ENCODE measurements at regions not wholly inside any gene's neighbourhood (a gene's known extent, or its start where the extent isn't known, plus 50 kb on each side); places are given as distances from the start of the nearest gene placed in this dataset.

- 50 to 69% methylated on average over 2 of the region's 2 CpGs for WGBS, 2 donors (ENCODE audit: low coverage in 1 of 2)
- TF ChIP-seq, protein P1, sequence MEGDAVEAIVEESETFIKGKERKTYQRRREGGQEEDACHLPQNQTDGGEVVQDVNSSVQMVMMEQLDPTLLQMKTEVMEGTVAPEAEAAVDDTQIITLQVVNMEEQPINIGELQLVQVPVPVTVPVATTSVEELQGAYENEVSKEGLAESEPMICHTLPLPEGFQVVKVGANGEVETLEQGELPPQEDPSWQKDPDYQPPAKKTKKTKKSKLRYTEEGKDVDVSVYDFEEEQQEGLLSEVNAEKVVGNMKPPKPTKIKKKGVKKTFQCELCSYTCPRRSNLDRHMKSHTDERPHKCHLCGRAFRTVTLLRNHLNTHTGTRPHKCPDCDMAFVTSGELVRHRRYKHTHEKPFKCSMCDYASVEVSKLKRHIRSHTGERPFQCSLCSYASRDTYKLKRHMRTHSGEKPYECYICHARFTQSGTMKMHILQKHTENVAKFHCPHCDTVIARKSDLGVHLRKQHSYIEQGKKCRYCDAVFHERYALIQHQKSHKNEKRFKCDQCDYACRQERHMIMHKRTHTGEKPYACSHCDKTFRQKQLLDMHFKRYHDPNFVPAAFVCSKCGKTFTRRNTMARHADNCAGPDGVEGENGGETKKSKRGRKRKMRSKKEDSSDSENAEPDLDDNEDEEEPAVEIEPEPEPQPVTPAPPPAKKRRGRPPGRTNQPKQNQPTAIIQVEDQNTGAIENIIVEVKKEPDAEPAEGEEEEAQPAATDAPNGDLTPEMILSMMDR (IDR thresholded peaks at IDR 0.05), result no peak
- TF ChIP-seq POLR2AphosphoS5 (IDR thresholded peaks at IDR 0.05) (no peak), POLR2A (IDR thresholded peaks at IDR 0.05) (no peak), EP300 (IDR thresholded peaks at IDR 0.05) (no peak)
- Histone ChIP-seq H3K4me3 (no peak overlapping the region), H3K4me1 (no peaks in the 10 kb centered on the region), H3K36me3 (no peaks in the 10 kb centered on the region), H3K27ac (no peak overlapping the region), H3K27me3 (peaks cover 4% of the 10 kb centered on the region), H3K9me3 (no peaks in the 10 kb centered on the region)
- ATAC-seq, result no peak
These were observed 102.5 kb upstream of the ARID2 start for GRCh38 chr12:45626965-45627364.

GRCh38 chr12:45627407-45628069 is 102.0 kb upstream of the ARID2 start:
- TF ChIP-seq, protein P1 (IDR thresholded peaks at IDR 0.05), result no peak
- no peak for TF ChIP-seq POLR2A (IDR thresholded peaks at IDR 0.05)
- no peak for TF ChIP-seq POLR2AphosphoS5 (IDR thresholded peaks at IDR 0.05)
- TF ChIP-seq EP300 (IDR thresholded peaks at IDR 0.05), result no peak
- H3K9me3 ChIP-seq, result no peaks in the 10 kb centered on the region
- no peak overlapping the region for H3K27ac ChIP-seq
- no peak overlapping the region for H3K4me3 ChIP-seq
- peaks cover 4% of the 10 kb centered on the region for H3K27me3 ChIP-seq
- ATAC-seq, result no peak
- 62 to 80% methylated on average over 6 of the region's 6 CpGs for WGBS, 2 donors (ENCODE audit: low coverage in 1 of 2)
- no peaks in the 10 kb centered on the region for H3K36me3 ChIP-seq
- no peaks in the 10 kb centered on the region for H3K4me1 ChIP-seq

GRCh38 chr12:45629292-45629691 is 100.2 kb upstream of the ARID2 start:
- Histone ChIP-seq H3K4me1 (no peaks in the 10 kb centered on the region), H3K27me3 (no peaks in the 10 kb centered on the region), H3K9me3 (no peaks in the 10 kb centered on the region), H3K36me3 (no peaks in the 10 kb centered on the region), H3K27ac (no peak overlapping the region), H3K4me3 (no peak overlapping the region)
- ATAC-seq, result no peak
- TF ChIP-seq, protein P1 (IDR thresholded peaks at IDR 0.05), result no peak
- TF ChIP-seq POLR2A (IDR thresholded peaks at IDR 0.05) (no peak), EP300 (IDR thresholded peaks at IDR 0.05) (no peak), POLR2AphosphoS5 (IDR thresholded peaks at IDR 0.05) (no peak)

DNA sequence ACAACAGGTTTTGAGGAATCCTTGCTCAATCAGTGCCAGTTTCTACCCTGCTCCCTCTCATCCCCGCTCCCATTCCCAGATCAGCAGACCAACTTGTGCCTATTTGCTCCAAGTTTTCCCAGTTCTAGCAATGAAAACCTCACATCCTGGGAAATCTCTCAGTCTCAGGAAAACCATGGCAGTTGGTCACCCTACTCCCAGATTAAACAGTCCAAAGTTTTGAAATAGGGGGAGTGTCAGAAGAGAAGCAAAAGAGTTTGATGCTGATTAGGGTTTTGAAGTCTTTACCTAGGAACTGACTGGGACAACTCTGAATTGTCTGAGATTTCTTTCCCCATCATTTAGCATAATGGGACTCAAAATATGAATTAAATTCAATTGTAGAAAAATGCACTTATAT is 95.8 kb upstream of the ARID2 start:
- Histone ChIP-seq H3K36me3 (no peaks in the 10 kb centered on the region), H3K4me3 (no peak overlapping the region), H3K27me3 (no peaks in the 10 kb centered on the region), H3K27ac (no peak overlapping the region), H3K9me3 (no peaks in the 10 kb centered on the region), H3K4me1 (no peaks in the 10 kb centered on the region)
- WGBS, 2 donors (ENCODE audit: low coverage in 1 of 2), result 100% methylated on average over 1 of the region's 1 CpG; no CpG with 5 or more reads in 1 of the 2 donors
- TF ChIP-seq EP300 (IDR thresholded peaks at IDR 0.05), result no peak
- TF ChIP-seq POLR2AphosphoS5 (IDR thresholded peaks at IDR 0.05), result no peak
- TF ChIP-seq, protein P1 (IDR thresholded peaks at IDR 0.05), result no peak
- TF ChIP-seq POLR2A (IDR thresholded peaks at IDR 0.05), result no peak
- ATAC-seq, result no peak

GRCh38 chr12:45634273-45634917 is 95.1 kb upstream of the ARID2 start:
- Histone ChIP-seq H3K36me3 (no peaks in the 10 kb centered on the region), H3K9me3 (no peaks in the 10 kb centered on the region), H3K27ac (no peak overlapping the region), H3K4me3 (no peak overlapping the region), H3K4me1 (no peaks in the 10 kb centered on the region), H3K27me3 (no peaks in the 10 kb centered on the region)
- no peak for ATAC-seq
- no peak for TF ChIP-seq POLR2A (IDR thresholded peaks at IDR 0.05)
- 83 to 94% methylated on average over 6 of the region's 6 CpGs for WGBS, 2 donors (ENCODE audit: low coverage in 1 of 2)

Data from gastroesophageal sphincter (tissue), 4 donors.